ENCODE measurements at regions not wholly inside any gene's neighbourhood (a gene's known extent, or its start where the extent isn't known, plus 50 kb on each side); places are given as distances from the start of the nearest gene placed in this dataset.

GRCh38 chr2:16507655-16508489 is 157.8 kb downstream of the CYRIA start:
- no peak for DNase-seq (ENCODE audit: low read depth, low spot score)

- DNase-seq (ENCODE audit: low read depth, low spot score): no peak
These were observed 159.3 kb downstream of the CYRIA start for GRCh38 chr2:16506366-16506765.

GRCh38 chr2:16496426-16497388 is 168.9 kb downstream of the CYRIA start:
- no peak for DNase-seq (ENCODE audit: low read depth, low spot score)

GRCh38 chr2:16495509-16496208 is 170.0 kb downstream of the CYRIA start:
- no peak for DNase-seq (ENCODE audit: low read depth, low spot score)

- DNase-seq (ENCODE audit: low read depth, low spot score): no peak
These were observed 170.7 kb downstream of the CYRIA start for GRCh38 chr2:16494836-16495508.

- DNase-seq (ENCODE audit: low read depth, low spot score): no peak
These were observed 171.8 kb downstream of the CYRIA start for GRCh38 chr2:16493788-16494187.

GRCh38 chr2:16487686-16488085 is 177.9 kb downstream of the CYRIA start:
- no peak for DNase-seq (ENCODE audit: low read depth, low spot score)

- DNase-seq (ENCODE audit: low read depth, low spot score): no peak
These were observed 180.4 kb downstream of the CYRIA start for GRCh38 chr2:16485251-16485650.

GRCh38 chr2:16482460-16482859 is 183.2 kb downstream of the CYRIA start:
- DNase-seq (ENCODE audit: low read depth, low spot score): no peak

GRCh38 chr2:16481351-16481750 is 184.3 kb downstream of the CYRIA start:
- no peak for DNase-seq (ENCODE audit: low read depth, low spot score)

GRCh38 chr2:16479721-16480120 is 185.9 kb downstream of the CYRIA start:
- DNase-seq (ENCODE audit: low read depth, low spot score): no peak

- no peak for DNase-seq (ENCODE audit: low read depth, low spot score)
These were observed 187.0 kb downstream of the CYRIA start for GRCh38 chr2:16478434-16479210.

- DNase-seq (ENCODE audit: low read depth, low spot score): no peak
These were observed 188.0 kb downstream of the CYRIA start for GRCh38 chr2:16477648-16478047.

GRCh38 chr2:16476866-16477265 is 188.8 kb downstream of the CYRIA start:
- DNase-seq (ENCODE audit: low read depth, low spot score): no peak

GRCh38 chr2:16475986-16476567 is 189.6 kb downstream of the CYRIA start:
- DNase-seq (ENCODE audit: low read depth, low spot score): no peak

GRCh38 chr2:16475586-16475985 is 190.0 kb downstream of the CYRIA start:
- DNase-seq (ENCODE audit: low read depth, low spot score): no peak

- DNase-seq (ENCODE audit: low read depth, low spot score): no peak
These were observed 192.1 kb downstream of the CYRIA start for GRCh38 chr2:16473575-16473974.

GRCh38 chr2:16470936-16471490 is 194.6 kb downstream of the CYRIA start:
- DNase-seq (ENCODE audit: low read depth, low spot score): no peak

GRCh38 chr2:16466821-16467151 is 198.8 kb downstream of the CYRIA start:
- no peak for DNase-seq (ENCODE audit: low read depth, low spot score)

Measured in activated CD4-positive, CD25-positive, alpha-beta regulatory T cell treated with anti-CD3 and anti-CD28 coated beads, Interleukin-2, amount 50 U/mL, for 16 hours (primary cell).